Activated CD8-positive, alpha-beta T cell treated with anti-CD3 and anti-CD28 coated beads for 36 hours (primary cell): ENCODE measurements at regions not wholly inside any gene's neighbourhood (a gene's known extent, or its start where the extent isn't known, plus 50 kb on each side); places are given as distances from the start of the nearest gene placed in this dataset.
"Not testable (repeated sequence)": the region's sequence is repeated elsewhere in the genome, so short reads cannot be mapped to it uniquely, and the experiment has no call there.

ENCODE experiments used
- ATAC-seq: fragments of 200-7000 bp; cut with Tn5 transposase; one replicate; pipeline ENCODE4 v1.10.0; 2021; ENCODE audit warnings: mild to moderate bottlenecking, moderate library complexity
- CTCF ChIA-PET: fragments of 350-600 bp; sonication (Branson Sonifier 250); formaldehyde crosslinking; loops from one replicate; lab custom pipeline; 2021; ENCODE audit warnings: antibody characterized with exemption; lab: Charles Lee
- POLR2A ChIA-PET: fragments of 350-600 bp; sonication (Branson Sonifier 250); formaldehyde crosslinking; loops from one replicate; lab custom pipeline; 2021; ENCODE audit warnings: antibody characterized with exemption; lab: Charles Lee
- DNase-seq: peaks from one replicate; pipeline ENCODE4 v3.0.0-alpha.2; 2020
- H3K27ac Mint-ChIP-seq: one replicate; pipeline ENCODE4 v1.8.0; 2021; ENCODE audit warnings: mild to moderate bottlenecking, mixed read lengths
- H3K27me3 Mint-ChIP-seq: one replicate; pipeline ENCODE4 v1.8.0; 2021; ENCODE audit warnings: mixed read lengths
- H3K36me3 Mint-ChIP-seq: one replicate; pipeline ENCODE4 v1.8.0; 2021; ENCODE audit warnings: low read depth, mixed read lengths
- H3K4me1 Mint-ChIP-seq: one replicate; pipeline ENCODE4 v1.8.0; 2021; ENCODE audit warnings: low read depth, mixed read lengths
- H3K4me3 Mint-ChIP-seq: one replicate; pipeline ENCODE4 v1.8.0; 2021; ENCODE audit warnings: mild to moderate bottlenecking, moderate library complexity, mixed read lengths
- H3K9me3 Mint-ChIP-seq: one replicate; pipeline ENCODE4 v1.8.0; 2021; ENCODE audit warnings: mixed read lengths
- intact Hi-C: fragments of 100-400 bp; cut with micrococcal nuclease; formaldehyde crosslinking; loops from one replicate; pipeline ENCODE4 v1.10.0; 2022
- TF ChIP-seq, protein P1 (sequence below): fragments of 200-600 bp; IDR thresholded peaks from one replicate; pipeline ENCODE4 v1.8.0; 2022; ENCODE audit warnings: antibody characterized with exemption, mild to moderate bottlenecking

DNA sequence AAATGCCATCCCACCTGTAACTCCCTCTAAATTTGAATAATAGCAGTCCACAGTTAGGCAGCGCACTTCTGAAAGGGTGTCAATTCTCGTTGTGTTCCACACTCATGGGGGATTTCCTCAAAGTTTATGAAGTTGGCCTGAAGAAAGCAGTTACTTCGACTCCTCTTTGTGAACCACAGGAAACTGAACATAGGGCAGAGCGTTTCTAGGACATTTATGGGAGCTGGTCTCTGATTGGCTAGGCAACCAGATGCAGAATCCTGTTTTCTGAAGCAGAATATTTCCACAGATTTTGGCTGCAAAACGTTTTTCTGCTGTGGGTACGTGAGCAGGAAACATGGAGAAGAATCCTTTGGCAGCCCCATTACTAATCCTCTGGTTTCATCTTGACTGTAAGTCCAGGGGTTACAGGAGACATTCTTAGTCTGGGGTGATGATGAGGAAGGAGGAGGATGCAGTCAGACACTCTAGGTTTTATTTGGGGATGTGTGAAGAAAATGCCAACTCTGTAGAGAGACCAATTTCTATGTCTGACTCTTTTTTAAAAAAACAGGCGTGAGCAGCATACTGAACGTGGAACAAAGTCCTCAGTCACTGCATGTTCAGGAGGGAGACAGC lies 431.5 kb upstream of the OR4E1 start:
- ChIA-PET CTCF (interaction anchor here (1.1 to 2.0 kb wide), 5 partner anchors 7 to 465 kb away, joined by 3 to 8 read pairs (median 4); no protein-coding TSS in a partner anchor), POLR2A (interaction anchor here (0.8 to 1.5 kb wide), 3 partner anchors 39 to 426 kb away, joined by 3 to 4 read pairs (median 3); no protein-coding TSS in a partner anchor)
- intact Hi-C loops, result no loop called here
- Mint-ChIP-seq H3K36me3 (no peaks in the 10 kb centered on the region), H3K9me3 (no peaks in the 10 kb centered on the region), H3K27ac (peak overlapping the region; percentile 81), H3K4me3 (peak overlapping the region; percentile 69), H3K27me3 (no peaks in the 10 kb centered on the region), H3K4me1 (peaks cover 26% of the 10 kb centered on the region)
- TF ChIP-seq, protein P1, sequence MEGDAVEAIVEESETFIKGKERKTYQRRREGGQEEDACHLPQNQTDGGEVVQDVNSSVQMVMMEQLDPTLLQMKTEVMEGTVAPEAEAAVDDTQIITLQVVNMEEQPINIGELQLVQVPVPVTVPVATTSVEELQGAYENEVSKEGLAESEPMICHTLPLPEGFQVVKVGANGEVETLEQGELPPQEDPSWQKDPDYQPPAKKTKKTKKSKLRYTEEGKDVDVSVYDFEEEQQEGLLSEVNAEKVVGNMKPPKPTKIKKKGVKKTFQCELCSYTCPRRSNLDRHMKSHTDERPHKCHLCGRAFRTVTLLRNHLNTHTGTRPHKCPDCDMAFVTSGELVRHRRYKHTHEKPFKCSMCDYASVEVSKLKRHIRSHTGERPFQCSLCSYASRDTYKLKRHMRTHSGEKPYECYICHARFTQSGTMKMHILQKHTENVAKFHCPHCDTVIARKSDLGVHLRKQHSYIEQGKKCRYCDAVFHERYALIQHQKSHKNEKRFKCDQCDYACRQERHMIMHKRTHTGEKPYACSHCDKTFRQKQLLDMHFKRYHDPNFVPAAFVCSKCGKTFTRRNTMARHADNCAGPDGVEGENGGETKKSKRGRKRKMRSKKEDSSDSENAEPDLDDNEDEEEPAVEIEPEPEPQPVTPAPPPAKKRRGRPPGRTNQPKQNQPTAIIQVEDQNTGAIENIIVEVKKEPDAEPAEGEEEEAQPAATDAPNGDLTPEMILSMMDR, result no peak
- ATAC-seq, result peak; percentile 67
- no peak for DNase-seq

DNA sequence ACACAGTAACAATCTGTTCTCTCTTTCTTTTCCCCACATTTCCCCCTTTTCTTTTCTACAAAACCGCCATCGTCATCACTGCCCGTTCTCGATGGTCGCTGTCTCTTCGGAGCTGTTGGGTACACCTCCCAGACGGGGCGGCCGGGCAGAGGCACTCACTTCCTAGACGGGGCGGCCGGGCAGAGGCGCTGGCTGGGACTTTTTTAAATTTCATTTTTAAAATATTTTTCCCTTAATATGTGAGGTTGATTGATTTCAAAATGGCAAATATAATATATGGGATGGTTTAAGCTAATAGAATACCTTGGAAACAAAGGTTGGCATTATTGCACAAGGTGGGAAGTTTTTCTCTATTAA lies 427.1 kb upstream of the OR4E1 start:
- H3K27me3 Mint-ChIP-seq, POLR2A ChIA-PET, H3K9me3 Mint-ChIP-seq, H3K36me3 Mint-ChIP-seq, H3K4me3 Mint-ChIP-seq, ATAC-seq, DNase-seq, H3K27ac Mint-ChIP-seq: not testable (repeated sequence)
- intact Hi-C loops, result loop anchor here (2.0 to 5.0 kb wide), 2 partner anchors 16 to 58 kb away; no protein-coding TSS in a partner anchor
- CTCF ChIA-PET, result interaction anchor here (0.6 to 2.3 kb wide), 19 partner anchors 9 to 441 kb away, joined by 3 to 18 read pairs (median 4); no protein-coding TSS in a partner anchor
- peaks cover 52% of the 10 kb centered on the region for H3K4me1 Mint-ChIP-seq

DNA sequence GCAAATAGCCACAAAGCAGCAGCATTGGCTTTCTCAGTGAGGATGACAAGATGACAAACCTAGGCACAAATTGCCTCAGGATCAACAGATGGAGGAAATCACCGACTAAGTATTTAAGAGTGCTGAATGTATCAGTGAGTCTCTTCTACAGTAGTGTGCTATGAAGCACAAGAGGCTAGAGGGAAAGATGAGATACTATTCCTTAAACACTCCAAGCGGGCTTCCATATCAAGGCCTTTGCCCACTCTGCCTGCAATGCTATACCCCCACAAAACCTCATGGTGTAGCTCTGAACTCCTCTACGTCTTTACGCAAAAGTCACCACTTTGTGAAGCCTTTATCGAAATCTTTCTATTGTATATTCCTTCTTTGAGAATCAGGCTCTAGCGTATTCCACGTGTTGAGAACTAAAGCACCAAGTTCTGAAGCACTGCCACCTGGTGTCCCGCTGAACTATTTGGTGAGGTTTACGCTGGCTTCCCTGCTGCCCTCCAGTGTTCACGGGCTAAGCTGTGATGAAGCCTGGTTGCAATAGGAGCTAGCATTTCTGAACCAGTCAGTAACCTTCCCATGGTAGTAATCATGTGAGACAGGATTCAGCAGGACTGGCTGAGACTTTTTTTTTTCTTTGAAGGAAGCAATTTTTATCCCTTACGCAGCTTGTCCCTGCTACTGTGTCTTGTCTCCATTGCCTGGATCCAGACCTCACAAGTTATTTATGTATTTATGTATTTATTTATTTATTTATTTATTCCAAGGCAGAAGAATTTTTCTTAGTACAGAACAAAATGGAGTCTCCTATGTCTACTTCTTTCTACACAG lies 426.5 kb upstream of the OR4E1 start:
- ATAC-seq (peak; percentile 67), DNase-seq (peak; percentile 79)
- H3K9me3 Mint-ChIP-seq, result no peaks in the 10 kb centered on the region
- ChIA-PET CTCF (interaction anchor here (0.6 to 2.3 kb wide), 21 partner anchors 10 to 441 kb away, joined by 3 to 18 read pairs (median 4); no protein-coding TSS in a partner anchor), POLR2A (no interaction called here)
- TF ChIP-seq, protein P1, result peak; percentile 39
- H3K4me3 Mint-ChIP-seq, result no peak overlapping the region
- peaks cover 48% of the 10 kb centered on the region for H3K4me1 Mint-ChIP-seq
- H3K27ac Mint-ChIP-seq, result peak overlapping the region; percentile 38
- H3K36me3 Mint-ChIP-seq, result no peaks in the 10 kb centered on the region
- no peaks in the 10 kb centered on the region for H3K27me3 Mint-ChIP-seq
- intact Hi-C loops, result loop anchor here (2.0 to 5.0 kb wide), 2 partner anchors 15 to 58 kb away; no protein-coding TSS in a partner anchor

DNA sequence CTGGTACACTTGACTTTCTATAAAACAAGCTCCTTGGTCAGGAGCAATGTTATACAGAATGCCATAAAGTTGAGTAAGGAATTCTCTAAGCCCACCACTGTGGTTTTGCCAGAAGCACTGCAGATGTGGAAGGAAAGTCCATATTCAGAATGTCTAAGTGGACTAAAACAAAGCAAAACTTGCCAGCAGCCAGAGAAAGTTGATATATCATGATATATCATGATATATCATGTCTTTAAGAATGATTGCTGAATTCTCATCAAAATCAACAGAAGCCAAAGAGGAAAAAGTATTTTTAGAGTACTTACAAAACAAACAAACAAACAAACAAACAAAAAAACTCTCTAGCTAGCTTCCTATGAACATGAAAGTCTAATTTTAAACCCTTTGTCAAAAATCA lies 424.8 kb upstream of the OR4E1 start:
- no peaks in the 10 kb centered on the region for H3K9me3 Mint-ChIP-seq
- ChIA-PET CTCF (interaction anchor here (0.8 to 2.7 kb wide), 11 partner anchors 12 to 472 kb away, joined by 3 to 12 read pairs (median 7); no protein-coding TSS in a partner anchor), POLR2A (no interaction called here)
- ATAC-seq (no peak), DNase-seq (no peak)
- intact Hi-C loops, result no loop called here
- TF ChIP-seq, protein P1, result no peak
- H3K27me3 Mint-ChIP-seq, result no peaks in the 10 kb centered on the region
- H3K27ac Mint-ChIP-seq, result peak overlapping the region; percentile 77
- no peak overlapping the region for H3K4me3 Mint-ChIP-seq
- H3K36me3 Mint-ChIP-seq, result no peaks in the 10 kb centered on the region
- peaks cover 48% of the 10 kb centered on the region for H3K4me1 Mint-ChIP-seq

DNA sequence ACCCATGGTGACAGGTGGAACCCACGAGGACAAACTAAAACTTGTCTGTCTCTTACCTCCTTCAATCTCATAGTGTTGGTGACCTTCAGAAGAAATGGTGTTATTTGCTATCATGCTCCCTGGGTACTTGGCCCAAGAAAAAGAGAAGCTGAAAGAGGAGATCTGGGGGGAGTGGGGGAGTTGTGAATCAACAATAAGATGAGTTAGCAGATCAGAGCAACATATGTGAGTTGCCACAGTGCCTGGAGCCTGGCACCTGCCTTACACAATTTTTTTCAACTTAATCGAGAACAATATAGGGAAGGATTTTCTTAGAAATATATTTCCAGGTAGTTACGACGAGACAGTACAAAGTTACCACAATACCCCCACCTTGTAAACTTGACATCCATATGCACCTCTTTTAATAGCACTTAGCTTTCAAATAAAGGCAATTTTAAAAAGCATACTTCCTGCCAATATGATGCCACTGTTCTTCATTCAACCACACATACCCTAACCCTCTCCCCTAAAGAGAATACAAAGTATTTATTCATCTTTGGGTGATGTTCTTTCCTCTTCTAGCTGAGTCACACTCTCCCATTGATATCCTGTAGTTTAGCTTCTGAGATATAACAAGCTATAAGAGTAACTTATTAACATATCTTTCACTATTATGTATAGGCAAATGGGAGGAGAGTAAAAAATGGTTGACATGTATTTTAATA lies 424.1 kb upstream of the OR4E1 start:
- Mint-ChIP-seq H3K9me3 (no peaks in the 10 kb centered on the region), H3K27ac (peak overlapping the region; percentile 92), H3K36me3 (no peaks in the 10 kb centered on the region), H3K4me1 (peaks cover 49% of the 10 kb centered on the region), H3K4me3 (peak overlapping the region; percentile 62), H3K27me3 (no peaks in the 10 kb centered on the region)
- ATAC-seq (peak; percentile 30), DNase-seq (peak; percentile 33)
- TF ChIP-seq, protein P1, result no peak
- ChIA-PET CTCF (interaction anchor here (0.8 to 2.7 kb wide), 11 partner anchors 11 to 472 kb away, joined by 3 to 12 read pairs (median 7); no protein-coding TSS in a partner anchor), POLR2A (interaction anchor here (1.0 to 1.2 kb wide), 2 partner anchors 408 to 431 kb away, joined by 3 read pairs; no protein-coding TSS in a partner anchor)
- intact Hi-C loops, result no loop called here
